CD4-positive, alpha-beta T cell treated with Interleukin-1 beta for 1 hour (primary cell): ENCODE measurements at regions not wholly inside any gene's neighbourhood (a gene's known extent, or its start where the extent isn't known, plus 50 kb on each side); places are given as distances from the start of the nearest gene placed in this dataset.
"Not testable (repeated sequence)": the region's sequence is repeated elsewhere in the genome, so short reads cannot be mapped to it uniquely, and the experiment has no call there.

Experiments used
- DNase-seq, 2 donors: peaks; one replicate each; pipeline ENCODE4 v3.0.0-alpha.2; 2020 to 2022

- DNase-seq, result no peak
These were observed 177.6 kb downstream of the STK31 start for GRCh38 chr7:23887660-23888059.

DNA sequence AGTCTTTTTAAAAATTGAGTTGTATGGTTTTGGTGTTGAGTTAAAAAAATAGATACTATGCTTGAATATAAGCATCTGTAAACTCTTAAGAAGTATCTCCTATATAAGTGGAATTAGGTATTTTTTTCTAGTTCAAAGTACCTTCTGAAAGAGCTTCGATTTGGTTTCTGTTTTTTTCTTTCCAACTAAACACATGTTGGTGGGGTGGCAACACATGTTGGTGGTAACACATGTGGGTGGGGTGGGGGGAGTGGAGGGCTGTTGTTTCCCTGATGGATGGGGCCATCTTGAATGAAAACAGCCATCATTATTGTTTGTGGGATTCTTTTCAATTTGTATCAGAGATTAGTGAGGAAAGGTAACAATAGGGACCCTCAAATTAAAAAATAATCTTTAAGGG is 178.9 kb downstream of the STK31 start:
- no peak for DNase-seq

GRCh38 chr7:23889566-23889965 is 179.5 kb downstream of the STK31 start:
- no peak for DNase-seq

GRCh38 chr7:23892019-23892418 is 182.0 kb downstream of the STK31 start:
- DNase-seq, result no peak

- DNase-seq, result no peak
These were observed 183.3 kb downstream of the STK31 start for GRCh38 chr7:23893176-23893941.

- DNase-seq, result peak in 1 of 2 donors; percentile 13
These were observed 184.2 kb downstream of the STK31 start for GRCh38 chr7:23893942-23894891.

DNA sequence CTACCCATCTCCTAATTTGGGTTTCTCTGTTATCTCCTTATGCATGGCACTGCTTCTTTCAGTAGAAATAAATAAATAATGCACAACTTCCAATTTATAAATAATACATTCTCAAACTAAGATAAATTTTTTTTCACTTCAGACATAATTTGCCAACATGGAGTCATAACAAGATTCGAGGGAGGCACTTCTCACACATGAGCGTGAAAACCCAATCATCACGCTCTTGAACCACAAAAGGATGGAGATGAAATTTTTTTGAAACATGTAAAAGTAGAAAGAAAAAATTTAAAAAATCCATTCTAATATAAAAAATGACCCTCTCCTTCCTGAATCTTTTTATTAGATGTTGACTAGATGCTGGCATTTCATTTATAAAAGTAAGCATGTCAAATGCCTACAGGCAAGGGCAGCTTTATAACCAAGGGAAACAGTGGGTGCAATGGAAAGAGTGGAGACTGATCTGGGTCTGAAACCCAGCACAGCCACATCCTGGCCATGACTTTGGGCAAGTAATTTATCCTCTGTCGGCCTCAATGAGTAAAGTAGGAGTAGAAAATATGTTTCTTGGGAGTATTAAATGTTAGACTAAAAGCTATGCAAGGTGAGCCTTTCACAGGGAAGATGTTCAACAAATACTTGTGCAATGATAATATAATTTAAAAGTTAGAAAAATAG is 185.0 kb downstream of the STK31 start:
- no peak for DNase-seq

DNA sequence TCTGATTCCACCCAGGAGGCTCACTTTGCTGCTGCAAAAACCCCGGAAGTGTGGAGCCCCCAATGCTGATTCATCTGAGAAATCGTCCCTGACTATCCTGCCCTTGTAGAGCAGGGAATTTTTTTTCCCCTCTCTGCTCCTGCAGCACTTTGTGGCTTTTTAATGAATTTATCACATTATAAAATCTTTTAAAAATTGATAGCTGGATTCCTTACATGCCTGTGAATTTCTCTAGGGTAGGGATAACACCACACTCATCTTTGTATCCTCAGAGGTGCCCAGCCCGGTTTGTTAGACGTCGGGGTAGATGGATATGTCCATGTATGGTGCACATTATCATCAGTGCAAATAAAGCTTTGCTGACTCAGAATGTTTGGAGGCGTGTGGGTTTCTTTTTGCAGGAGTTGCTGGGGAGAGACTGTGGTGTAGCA is 185.7 kb downstream of the STK31 start:
- DNase-seq, result no peak

DNA sequence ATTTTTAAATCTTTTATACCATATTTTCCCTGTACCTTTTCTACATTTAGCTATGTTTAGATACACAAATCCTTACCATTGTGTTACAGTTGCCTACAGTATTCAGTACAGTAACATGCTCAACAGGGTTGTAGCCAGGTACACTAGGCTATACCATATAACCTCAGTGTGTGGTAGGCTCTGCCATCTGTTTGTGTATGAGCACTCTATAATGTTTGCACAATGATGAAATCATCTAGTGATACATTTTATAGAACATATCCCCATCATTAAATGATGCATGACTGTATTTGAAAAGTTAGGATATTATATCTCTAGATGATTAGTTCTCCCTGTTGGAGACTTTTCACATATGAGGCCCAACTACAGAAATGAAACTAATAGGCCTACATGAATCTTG is 188.6 kb downstream of the STK31 start:
- DNase-seq, result no peak

DNA sequence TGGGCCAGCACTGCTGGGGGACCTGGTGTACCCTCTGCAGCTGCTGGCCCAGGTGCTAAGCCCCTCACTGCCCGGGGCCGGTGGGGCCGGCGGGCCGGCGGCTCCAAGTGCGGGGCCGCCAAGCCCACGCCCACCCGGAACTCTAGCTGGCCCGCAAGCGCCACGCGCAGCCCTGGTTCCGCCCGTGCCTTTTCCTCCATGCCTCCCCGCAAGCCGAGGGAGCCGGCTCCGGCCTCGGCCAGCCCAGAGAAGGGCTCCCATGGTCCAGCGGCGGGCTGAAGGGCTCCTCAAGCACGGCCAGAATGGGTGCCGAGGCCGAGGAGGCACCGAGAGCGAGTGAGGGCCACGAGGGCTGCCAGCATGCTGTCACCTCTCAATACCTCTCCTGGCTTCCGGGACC is 194.9 kb downstream of the STK31 start:
- DNase-seq, result not testable (repeated sequence)

DNA sequence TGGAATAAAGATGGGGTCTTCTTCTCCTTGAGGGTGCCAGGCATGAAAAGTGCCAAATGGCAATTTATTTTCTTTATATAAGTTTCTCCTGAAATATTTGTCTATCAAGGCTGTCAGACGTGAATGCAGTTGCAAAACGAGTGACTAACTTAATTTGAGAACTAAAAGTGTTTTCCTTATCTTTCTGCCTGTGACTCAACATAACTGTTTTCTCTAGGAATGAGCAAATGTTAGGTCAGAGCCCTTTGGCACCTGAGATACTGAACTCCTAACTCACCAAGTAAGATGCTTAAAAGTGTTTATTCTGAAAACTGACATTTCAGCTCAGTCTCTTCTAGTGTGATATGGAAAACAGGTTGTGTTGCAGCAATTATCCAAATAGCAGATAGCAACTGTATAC is 197.0 kb downstream of the STK31 start:
- no peak for DNase-seq

GRCh38 chr7:23909426-23909825 is 199.4 kb downstream of the STK31 start:
- no peak for DNase-seq

- no peak for DNase-seq
These were observed 202.0 kb downstream of the STK31 start for GRCh38 chr7:23912065-23912464.

GRCh38 chr7:23913016-23913415 is 203.0 kb downstream of the STK31 start:
- no peak for DNase-seq

GRCh38 chr7:23915236-23915635 is 205.2 kb downstream of the STK31 start:
- no peak for DNase-seq

DNA sequence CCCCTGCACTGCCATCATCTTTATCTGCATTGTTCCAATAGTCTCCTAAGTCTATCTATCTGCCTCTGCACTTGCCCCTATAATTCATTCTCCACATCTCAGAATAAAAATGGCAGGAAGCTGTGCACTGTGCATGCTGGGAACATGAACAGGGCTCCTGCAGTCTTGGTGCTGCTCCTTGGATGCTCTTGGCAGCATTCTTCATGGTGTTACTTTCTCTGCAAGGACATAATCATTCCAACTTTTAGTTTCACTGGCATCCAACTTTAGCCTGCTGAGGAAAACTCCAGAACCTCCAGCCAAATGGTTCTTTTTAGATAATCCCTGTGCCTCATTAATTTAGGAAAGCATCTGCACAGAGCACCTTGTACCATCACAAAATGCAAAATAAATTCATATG is 208.3 kb downstream of the STK31 start:
- no peak for DNase-seq

DNA sequence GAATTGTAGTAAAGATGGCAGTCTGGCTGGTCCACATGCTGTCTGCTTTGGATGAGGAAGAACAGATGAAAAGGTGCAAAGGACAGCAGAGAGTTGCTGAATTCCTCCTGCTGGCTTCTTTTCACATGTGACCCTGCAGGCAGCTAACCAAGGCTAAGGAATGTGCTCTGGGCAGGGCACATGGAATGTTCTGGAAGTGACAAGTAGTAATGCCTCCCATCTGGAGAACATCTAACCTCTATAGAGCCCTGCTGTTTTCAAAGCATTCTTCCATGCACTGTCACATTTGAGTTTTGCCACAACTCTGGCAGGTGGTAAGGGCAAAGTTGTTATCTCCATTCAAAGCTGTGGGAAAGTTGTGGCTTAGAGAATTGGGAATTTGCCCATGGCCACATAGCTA is 208.8 kb downstream of the STK31 start:
- DNase-seq, result no peak

DNA sequence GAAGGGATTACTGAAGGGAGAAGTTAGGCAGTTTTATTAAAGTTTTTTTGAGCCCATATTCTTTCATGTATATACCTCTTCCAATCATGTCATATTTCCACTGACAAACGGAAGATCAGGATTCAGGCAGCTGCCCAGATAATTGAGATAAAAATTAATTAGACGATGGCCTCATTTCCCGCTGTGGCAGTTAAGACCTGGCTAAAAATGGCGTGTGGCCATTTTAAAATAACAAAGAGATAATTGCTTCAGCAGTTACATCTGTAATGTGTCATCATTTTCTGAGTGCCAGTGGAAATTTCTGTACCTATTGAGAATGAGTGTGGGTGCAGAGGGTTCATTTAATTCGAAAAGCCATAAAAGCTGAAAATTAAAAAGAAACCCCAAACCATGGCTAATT is 215.1 kb downstream of the STK31 start:
- no peak for DNase-seq

DNA sequence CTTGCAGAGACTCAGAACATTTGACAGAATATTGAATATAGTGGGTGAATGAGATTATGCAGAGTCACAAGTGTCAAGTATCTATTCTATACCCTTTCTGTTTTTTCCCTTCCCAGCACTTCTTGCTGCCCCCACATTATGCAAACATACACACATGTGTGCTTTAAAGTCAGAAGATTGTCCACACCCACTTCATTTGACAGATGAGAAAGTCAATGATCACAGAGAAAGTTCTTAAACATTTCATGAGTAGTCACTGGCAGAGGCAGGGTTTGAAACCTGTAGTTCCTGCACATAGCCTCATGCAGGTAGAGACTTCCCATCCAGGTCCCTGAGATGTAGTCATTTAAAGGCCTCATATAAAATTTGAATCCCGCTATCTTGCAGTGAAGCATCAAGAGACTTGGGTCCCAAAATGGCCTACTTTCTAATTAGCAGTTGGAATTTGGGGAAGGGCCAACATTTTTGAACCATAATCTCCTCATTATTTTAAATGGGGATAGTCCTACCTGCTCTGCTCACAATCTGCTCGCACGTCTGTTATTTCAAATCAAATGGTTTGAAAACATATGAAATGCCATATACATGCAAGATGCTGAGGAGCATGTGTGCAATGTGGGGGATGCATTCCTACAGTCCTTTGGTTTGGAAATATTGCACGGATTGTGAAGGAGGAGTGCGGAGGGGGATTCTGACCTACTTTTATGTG is 217.8 kb downstream of the STK31 start:
- DNase-seq, result no peak

GRCh38 chr7:23928418-23928775 is 218.4 kb downstream of the STK31 start:
- no peak for DNase-seq

DNA sequence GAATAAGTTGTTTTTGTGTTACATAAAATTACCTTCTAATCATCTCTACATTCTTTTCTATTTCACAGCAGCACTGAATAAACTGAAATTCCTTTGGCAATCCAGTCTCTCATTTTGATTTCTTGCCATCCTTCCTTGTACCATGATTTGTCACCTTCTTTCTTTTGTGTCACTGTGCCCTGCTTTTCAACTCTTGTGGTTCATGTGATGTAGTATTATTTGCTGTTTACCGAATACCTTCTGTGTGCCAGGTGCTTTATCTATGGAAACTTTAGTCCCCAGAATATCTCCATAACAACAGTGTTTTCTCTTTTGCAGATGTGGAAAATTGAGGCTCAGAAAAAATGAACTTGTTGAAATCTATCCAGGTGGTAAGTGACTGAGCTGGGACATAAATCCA is 220.3 kb downstream of the STK31 start:
- DNase-seq, result no peak

GRCh38 chr7:23931633-23932032 is 221.6 kb downstream of the STK31 start:
- no peak for DNase-seq

DNA sequence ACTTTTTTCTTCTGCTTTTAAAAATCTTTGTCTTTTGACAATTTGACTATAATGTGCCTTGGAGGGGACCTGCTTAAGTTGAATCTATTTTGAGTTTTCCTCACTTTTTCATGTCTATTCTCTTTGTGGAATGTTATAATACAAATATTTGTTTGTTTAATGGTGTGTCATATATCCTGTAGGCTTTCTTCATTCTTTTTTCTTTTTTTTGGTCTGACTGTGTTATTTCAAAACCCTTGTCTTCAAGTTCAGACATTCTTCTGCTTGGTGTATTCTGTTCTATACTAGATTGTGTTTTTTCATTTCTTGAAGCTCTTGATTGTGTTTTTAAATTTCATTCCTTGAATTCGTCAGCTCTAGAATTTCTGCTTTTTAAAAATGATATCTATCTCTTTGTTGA is 228.2 kb downstream of the STK31 start:
- DNase-seq, result no peak
